NCI-H2081 treated with DMSO at 0.1 percent for 48 hours (cell line): ENCODE measurements at regions not wholly inside any gene's neighbourhood (a gene's known extent, or its start where the extent isn't known, plus 50 kb on each side); places are given as distances from the start of the nearest gene placed in this dataset.

Experiments
- DNase-seq: peaks from one replicate; lab custom pipeline; 2025; lab: John Stamatoyannopoulos, UW

DNA sequence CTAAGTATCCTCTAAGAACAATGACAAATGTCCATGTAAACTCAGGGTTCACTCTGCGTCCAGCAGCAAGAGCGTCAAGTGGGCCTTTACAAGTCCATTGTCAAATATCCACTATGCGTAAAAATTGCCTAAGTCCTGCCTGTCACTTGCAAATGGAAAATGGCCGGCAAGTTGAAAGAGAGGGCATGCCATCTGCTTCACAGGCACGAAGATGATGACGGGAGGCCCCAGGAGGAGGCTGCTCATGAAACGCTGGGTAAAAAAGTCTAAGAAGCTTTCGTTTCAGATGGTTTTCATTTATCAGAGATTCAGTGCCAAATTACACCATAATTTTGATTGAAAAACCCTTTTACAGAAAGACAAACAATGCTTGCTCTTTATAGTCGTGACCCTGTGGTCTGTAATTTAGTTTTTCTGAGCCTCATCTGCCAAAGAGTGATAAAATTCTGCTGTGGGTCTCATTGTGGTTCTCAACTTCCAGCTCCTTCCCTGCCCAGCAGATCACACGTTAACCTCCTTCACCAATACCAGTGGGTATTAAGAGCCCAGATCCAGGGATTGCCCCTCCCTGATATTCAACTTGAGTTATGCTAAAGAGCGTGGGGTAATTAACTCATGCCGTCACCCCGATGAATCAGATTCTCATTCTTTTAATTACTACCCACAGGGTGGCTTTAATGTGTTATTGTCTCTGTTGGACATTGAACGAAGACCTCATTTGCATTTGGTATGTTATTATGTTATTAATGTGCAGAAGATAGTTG lies 160.2 kb upstream of the ALKAL2 start:
- no peak for DNase-seq

DNA sequence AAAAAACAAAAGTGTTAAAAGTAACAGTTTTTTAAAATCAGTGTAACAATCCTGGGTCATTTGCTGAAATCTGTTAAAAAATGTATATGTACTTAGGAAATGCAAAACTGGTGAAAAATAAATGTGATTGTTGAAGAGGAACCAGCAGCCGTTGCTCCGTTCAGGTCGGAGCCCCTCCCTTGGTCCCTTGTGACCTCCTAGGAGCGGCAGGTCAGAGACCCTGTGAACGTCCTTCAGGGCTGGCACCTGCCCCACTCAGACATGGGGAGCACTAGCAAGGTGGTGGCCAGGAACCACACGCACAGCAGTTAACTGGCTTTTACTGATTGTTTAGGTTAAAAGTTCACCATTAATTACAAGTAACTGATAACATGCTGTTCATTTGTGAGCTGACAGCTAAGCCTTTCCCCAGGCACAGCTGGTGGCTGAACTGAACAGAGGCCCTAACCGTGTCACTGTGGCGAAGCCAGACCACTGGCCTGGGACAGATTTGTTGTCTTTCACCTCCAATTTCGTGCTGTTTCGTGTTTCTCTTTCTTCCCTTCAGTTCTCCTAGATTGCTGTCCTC lies 159.2 kb upstream of the ALKAL2 start:
- no peak for DNase-seq

DNA sequence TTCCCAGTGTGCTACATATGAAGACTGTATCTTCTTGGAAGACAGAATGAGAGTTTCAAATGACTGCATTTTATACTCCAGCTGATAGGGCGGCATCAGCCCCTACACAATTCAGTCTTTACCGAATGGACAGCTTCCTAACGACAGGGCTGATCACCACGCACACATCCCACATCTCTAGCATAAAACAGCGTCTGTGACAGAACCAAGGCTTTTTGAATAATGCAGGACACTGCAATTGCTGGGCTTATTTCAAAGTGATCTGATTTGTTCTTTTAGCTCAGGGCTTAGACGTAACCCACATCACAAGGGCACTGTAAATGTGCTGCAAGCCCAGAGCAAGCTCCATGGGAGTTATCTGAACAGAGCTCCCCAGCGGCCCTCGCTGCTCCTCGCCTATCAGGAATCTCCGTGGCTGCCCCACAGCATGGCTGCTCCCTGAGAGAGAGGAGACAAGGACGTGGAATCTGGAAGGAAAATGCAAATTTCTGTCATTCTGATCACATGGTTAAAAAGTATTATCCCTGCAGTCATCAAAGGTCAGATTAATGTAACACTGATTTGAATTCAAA lies 158.5 kb upstream of the ALKAL2 start:
- DNase-seq = no peak

DNA sequence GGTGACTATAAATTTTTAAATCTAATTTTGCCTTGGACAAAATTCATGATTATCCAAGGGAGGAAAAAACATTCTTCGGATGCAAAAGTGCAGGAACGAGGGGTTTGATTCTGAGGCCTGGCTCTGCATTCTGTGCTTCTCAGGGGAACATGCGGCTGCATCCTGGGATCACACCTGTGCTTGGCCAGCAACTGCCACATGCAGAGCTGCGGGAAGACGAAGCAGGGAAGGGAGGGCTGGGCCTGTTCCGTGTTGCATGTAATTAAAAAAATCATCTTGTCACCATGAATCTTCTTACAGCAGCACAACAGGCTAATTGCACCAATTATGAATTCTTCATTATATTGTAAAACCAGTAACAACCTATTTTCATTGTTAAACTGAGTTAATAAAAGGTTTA lies 158.0 kb upstream of the ALKAL2 start:
- DNase-seq = peak; percentile 20

DNA sequence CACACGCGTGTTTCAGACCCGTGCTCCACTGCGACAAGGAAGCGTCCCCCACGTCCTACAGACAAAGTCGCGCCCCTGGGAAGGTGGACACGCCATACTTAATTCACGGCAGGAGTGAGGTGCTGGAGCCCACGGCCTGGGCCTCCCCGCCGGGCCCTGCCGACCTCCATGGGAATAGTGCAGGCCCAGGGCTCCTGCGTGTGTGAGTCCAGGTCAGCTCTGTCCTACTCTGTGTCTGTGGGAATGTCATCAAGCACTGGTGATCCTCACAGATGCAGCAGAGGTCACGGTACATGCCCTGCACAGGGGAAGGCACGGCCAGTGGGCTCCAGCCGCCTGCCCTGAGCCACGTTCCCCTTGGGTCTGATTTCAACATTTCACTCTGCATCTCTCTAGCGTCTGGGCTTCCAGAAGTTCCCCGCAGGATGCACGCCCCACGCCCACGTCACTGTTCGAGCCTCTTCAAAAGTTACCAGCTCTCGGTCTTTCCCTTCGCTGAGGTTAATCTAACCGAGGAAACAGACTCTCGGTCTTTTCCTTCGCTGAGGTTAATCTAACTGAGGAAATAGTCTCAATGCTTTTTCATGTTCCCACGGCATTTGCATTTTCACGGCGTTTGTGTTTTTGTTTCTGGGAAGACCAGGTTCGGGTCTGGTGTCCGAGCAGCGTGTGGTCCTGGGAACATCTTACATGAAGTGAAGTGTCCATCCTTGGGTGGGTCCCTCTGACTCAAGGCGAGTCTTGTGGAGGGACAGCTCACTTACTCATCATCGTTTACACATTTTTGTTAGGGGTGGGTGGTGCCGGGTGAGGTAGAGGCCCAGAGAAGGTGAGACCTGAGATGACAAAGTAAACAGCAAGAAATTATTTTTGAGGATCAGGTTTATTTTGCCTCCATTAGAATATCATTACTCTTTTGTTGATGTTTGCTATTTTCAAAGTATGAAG lies 157.3 kb upstream of the ALKAL2 start:
- DNase-seq = no peak

DNA sequence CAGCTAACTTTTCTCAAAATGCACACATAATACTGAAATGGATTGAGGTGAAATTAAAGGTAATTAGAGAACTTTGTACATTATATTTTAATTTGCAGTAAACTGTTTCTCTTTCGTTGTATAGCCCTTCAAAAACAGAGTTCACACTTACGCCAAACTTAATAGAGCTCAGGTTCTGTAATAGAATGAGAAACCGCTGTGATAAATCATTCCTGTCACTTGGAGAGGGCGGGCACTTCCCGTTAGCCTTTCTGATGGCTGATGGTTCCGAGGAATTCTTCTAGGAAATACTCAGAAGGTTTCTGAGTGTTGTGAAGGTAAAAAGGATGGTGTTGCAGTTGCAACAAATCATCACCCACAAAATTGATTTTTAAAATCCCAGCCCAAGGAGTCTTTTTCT lies 155.8 kb upstream of the ALKAL2 start:
- no peak for DNase-seq

DNA sequence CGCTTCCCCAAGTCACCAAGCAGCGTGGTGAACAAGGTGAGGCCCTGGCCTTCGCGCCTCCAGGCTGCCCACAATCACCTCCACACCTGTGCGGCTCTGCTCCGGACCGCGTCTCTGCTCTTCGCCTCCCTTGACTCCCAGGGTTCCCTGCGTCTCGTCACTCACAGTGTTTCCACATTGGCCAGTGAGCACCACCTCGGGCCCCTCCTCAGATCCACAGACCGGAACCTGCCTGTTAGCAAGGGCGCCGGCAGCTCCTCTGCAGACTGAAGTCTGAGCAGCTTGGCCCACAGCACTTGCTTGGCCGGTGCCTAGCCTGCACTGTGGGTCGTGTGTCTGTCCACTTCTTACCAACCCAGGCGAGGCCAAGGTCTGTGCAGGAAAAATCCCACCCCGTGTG lies 155.3 kb upstream of the ALKAL2 start:
- no peak for DNase-seq

DNA sequence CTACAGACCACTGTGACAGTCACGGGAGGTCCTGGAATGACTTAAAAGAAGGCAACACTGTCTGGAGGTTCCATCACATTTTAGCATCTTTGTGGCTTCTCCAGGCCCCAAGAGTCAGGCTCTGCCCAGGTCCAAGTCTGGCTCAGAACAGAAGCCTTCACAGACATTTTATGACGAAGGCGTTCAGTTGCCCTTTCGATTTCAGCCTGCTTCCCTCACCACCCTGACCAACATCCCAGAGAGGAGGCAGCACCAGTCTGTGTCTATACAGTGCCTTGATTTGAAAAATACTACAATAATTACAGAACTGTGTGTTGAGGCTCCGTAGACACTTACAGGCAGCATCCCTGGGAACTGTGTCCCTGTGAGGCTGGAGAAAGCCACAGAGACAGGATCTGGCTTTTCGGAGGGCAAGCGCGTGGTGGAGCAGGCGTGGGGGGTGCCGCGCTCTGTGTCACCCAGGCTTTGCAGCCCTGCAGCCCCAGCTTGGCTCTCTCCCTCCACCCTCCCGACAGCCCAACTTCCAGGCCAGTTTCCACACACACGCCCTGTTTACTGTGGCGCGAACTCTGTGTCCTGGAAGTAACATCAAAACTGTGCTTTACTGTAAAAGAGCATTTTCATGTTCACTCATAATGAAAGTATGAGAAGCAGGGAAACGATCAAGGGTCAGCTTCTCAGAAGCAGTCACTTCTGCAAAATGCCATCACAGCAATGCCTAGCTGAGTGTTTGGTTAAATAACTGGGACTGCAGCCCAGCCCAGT lies 153.5 kb upstream of the ALKAL2 start:
- DNase-seq = no peak

DNA sequence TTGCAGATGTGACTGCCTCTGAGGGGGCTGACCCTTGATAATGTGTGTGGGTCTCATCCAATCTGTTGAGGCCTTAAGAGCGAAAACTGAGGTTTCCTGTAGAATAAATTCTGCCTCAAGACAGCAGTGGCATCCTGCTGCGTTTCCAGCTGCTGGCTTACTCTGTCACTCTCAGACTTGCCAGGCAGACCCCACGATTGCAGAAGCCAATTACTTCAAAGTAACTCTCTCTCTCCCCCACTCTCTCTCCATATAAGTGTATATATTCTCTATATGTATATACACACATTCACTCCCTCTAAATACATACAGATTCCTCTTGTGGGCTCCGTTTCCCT lies 152.5 kb upstream of the ALKAL2 start:
- no peak for DNase-seq

DNA sequence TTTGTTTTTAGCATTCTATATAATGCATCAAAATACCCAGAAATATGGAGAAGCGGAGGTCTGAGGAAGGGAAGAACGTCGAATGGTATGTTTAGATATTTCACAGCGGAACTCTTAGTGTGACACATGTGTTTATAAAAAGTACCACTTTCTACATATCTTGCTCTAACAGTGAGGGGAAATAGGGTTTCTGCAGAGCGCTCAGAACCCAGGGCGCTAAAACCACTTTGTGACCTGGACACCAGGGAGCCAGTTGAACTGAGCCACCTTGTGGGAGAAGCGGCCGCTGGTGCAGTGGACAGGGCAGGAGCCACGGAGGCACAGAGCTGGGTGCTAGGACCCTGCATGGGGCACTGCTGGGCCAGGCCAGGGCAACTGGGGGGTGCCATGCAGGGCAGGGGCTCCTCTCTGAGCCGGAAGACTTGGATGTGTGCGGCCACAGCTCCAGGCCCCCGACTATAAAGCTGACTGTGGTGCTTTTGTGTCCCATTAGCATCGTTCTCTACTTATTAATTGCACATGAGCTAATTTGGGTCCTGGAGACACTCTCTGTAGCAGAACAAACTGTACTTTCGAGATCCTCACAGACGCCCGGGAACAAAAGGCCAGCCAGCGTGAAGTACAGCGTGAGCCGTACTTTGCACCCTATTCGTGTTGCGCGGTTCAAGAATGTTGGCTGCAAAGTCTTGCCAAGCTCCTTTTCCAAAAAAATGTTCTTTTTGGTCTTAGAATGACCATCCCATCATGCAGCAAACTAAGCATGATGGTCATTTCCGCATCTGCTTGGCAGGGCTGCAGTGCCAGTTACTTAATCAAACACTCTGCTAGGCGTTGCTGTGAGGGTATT lies 151.9 kb upstream of the ALKAL2 start:
- no peak for DNase-seq

DNA sequence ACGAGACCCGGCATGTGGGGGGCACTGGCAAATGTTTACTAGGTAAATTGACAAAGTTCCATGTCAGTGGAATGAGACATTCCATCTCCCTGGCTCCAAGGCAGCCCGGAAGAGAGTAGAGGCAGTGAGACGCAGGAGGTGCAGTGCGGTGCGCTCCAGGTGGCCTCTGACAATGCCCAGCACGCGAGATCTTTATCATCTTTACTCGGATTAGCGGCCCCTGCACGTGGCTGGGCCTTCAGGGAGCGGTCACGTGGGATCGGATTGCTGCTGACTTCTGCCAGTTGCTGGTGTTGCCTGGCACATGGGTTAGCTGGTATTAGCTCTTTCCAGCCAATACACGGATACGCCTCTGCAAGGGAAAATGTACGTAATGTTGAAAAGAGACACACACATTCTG lies 151.2 kb upstream of the ALKAL2 start:
- DNase-seq = no peak

DNA sequence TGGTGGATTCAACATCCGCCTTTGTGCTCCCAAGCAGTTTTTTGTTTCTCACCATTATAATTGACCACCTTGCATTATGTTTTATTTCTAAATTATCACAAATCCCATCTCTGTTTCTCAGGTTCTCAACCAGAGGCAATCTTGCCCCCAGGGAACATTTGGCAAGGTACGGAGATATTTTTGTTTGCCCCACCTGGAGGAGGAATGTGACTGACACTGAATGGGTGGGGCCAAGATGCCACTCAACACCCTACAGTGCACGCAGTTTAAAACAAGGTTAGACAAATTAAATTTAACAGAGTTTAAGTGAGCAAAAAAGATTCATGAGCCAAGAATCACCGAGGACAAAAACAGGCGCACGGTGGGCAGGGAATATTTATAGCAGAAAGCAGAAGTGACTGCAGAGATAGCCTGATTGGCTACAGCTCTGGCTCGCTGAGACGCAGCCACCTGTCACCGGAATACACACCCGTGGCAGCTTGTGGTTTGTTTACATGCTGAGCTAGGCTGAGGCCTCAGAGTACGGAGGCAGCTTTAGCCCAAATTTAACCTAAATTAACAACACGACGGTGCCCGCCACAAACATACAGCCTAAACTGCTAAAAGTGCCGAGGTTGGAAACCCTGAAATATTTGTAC lies 150.0 kb upstream of the ALKAL2 start:
- no peak for DNase-seq

DNA sequence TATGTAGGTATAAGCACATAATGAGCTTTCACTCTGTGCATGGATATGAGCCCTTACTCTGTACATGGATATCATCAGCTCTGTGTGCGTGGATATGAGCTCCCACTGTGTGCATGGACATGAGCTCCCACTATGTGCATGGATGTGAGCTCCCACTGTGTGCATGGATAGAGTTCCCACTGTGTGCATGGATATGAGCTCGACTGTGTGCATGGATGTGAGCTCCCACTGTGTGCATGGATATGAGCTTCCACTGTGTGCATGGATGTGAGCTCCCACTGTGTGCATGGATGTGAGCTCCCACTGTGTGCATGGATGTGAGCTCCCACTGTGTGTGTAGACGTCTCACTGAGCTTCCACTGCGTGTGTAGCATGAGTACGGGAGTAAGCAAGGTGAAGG lies 149.3 kb upstream of the ALKAL2 start:
- no peak for DNase-seq

DNA sequence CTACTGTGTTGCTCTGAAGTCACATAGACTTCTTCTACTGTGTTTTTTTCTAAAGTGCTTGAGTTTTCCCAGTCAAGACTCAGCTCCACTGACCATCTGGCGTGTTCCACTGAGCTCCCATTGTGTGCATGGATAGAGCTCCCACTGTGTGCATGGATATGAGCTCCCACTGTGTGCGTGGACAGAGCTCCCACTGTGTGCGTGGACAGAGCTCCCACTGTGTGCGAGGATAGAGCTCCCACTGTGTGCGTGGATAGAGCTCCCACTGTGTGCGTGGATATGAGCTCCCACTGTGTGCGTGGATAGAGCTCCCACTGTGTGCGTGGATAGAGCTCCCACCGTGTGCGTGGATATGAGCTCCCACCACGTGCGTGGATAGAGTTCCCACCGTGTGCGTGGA lies 148.3 kb upstream of the ALKAL2 start:
- DNase-seq = no peak

DNA sequence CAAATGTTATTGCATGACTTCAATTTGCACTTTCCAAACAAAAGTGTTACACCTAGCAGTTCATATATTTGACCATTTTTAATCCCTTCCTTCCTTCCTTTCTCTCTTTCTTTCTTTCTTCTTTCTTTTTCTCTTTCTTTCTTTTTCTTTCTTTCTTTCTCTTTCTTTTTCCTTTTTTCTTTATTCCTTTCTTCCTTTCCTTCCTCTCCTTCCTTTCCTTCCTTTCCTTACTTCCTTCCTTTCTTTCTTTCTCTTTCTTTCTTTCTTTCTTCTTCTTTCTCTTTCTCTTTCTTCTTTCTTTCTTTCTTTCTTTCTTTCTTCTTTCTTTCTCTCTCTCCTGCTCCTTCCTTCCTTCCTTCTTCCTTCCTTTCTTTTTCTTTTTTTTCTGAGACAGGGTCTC lies 146.7 kb upstream of the ALKAL2 start:
- no peak for DNase-seq

DNA sequence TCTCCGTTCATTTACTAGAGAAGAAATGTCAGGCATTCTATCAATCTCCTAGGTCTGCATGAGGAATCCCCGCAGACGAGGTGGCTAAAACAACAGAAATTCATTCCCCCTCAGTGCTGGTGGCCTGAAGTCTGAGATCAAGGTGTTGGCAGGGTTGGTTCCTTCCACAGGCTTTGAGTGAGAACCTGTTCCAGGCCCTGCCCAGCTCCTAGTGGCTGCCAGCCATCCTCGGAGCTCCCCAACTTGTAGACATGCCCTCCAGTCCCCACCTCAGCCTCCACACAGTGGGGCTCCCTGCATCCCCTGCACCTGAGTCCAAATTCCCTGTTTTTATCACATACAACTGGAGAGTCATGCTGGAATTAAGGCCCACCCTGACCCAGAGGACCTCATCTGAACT lies 145.3 kb upstream of the ALKAL2 start:
- DNase-seq = no peak

DNA sequence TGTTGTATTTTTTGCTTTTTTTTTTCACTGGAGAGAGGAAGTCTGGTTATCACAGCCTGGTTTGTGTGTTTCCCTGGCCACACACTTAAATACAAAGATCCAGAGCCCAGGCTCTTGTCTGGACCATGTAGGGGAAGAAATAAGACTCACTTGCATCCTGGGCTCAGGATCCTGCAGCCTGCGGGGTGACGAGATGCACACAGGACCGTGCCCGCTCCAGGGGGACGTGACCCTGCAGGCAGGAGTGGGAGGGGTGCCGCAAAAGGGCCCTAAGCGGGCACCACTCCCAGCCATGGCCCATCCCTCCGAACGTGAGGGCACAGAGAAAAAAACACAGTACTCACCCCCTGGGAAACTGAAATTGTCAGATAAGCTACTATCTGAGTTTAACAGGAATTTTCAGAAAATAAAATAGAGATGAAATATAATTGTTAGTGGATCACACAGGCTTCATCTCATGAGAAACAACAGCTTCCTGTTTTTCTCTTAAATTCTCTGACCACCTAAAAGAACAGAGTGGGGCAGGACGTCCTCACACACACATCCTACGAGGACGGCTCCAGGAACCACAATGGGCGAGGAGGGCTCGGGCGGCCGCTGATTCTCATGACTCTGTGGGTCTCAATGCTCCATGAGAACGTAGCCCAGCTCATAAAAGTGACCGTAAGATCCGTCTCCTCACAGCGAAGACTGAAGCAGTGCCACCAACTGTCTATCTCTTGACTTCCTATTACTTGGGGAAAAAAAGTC lies 142.6 kb upstream of the ALKAL2 start:
- DNase-seq = no peak

DNA sequence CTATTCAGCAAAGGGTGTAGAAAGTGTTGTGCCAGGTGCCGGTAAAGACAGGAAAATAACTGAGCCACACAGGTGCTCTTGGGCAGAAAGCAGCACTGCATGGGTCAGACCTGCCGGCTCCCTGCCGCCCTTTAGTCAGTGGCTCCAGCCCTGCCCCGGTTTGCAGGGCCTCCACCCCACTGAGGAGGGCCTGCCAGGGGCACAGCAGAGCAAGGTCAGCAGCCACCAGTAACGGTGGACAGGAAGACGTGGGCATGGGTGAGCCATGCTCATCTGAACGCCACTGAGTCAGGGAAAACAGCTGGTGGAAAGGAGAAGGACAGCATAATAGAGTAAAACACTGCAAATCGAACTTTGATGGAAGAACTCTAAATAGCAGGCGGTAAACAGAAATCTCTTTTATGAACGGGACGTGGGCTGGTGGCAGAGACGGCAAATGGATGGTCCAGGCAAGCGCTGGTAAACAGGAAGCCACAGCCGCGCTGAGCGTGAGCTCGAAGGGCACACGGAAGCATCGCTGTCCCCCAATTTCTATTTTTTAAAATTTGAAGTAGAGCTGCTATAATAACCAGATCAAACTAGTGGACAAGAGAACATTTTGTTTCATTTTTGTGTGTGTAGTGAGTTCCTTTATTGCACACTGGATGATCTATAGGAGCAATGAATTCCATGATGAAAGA lies 141.8 kb upstream of the ALKAL2 start:
- no peak for DNase-seq

DNA sequence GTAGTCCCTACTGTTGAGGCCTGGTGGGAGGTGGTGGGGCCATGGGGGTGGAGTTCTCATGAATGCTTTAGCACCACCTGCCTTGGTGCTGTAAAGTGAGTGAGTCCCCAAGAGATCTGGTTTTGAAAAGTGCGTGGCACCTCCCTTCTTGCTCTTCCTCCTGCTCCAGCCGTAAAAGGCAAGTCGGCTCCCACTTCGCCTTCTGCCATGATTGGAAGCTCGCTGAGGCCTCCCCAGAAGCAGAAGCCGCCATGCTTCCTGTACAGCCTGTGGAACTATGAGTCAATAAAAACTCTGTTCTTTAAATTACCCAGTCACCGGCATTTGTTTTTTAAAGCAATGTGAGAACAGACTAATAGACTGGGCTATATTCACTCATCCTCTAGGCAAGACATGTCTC lies 141.3 kb upstream of the ALKAL2 start:
- no peak for DNase-seq
